ENCODE measurements at regions not wholly inside any gene's neighbourhood (a gene's known extent, or its start where the extent isn't known, plus 50 kb on each side); places are given as distances from the start of the nearest gene placed in this dataset.

DNA sequence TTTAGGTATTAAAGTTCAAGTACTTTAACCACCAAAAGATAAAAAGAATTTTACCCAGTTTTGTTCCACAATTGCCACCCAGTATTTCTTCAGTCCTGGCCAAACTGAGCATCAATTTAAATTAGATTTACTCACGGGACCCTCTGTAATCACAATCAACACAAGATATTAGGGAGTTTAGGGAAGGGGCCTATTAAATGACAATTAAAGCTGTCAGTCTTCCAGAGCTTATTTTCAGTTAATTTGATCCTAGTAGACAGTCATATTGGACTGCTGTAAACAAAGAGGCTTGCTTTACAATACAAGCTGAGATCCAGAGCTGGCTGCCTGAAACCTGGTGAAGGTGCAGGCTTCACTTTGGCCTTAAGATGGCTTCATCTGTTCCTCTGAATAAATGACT is 321.2 kb upstream of the NBEA start:
- DNase-seq (ENCODE audit: low spot score): no peak

DNA sequence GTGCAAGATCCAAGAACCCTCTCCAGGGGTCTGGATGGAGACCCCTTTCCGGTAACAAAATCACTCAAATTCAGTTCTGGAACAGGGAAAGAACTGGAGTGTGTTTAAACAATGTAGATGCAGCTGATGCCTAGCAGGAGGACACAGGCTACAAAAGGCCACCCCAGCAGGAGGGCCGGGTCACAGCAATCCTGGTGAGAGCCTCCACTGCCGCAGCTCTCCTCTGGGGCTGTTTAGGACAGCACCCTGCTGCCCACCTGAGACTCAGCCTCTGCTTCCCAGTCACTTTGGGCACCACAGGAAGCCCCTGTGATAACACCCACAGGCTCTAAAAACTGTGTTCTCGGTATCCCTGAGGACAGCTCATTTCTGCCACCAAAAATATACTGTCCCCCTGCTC is 318.7 kb upstream of the NBEA start:
- DNase-seq (ENCODE audit: low spot score): no peak

DNA sequence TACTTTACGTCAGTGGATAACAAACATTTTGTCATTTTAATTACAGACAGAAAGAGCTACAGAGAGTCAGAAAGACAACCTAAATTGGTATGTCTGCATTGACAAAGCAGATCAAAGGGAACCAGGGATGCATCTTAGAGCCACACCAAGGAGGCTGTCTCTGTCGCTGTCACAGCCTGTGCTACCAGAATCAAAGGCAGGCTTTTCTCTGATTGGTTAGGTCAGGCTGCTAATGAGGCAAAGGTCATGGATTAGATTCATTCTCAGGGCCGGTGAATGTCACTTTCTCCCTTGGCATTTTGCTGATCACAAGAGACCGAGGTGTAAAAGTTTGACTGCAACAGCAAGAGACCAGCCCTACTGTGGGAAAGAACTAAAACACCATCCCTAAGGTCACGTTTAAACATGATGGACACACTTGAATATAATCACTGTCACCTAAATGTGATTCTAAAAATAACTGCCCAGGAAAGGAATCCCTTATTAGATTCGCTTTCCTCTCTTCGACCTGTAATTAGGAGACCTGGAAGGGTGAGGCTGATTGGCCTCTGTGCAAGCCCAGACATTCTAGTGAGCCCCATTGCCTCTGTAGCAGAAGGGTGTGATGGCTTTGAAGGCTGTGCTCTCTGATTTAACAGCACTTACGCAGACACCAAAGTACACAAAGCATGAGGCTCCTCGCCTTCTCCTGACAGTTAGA is 314.4 kb upstream of the NBEA start:
- DNase-seq (ENCODE audit: low spot score): no peak

DNA sequence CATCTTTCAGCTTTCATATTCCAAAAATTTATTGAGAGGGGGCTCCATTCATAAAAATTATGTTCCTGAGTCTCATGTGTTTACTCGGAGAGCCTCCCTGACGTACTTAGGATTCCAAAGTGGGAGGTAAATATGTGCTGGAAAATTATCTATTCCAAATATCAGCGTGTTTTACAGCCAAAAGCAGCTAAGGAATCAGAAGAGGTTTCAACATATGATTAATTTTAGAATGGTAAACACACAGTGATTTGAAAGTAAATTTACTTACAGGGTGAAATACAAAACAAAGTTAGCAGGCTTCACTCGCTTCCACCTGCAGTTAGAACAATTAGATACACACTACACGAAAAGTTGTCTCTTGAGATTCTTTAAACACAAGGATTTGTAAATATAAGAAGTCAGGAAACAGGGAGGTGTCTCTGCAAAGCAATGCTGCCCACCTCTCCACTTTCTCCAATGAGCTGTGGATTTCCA is 313.8 kb upstream of the NBEA start:
- no peak for DNase-seq (ENCODE audit: low spot score)

DNA sequence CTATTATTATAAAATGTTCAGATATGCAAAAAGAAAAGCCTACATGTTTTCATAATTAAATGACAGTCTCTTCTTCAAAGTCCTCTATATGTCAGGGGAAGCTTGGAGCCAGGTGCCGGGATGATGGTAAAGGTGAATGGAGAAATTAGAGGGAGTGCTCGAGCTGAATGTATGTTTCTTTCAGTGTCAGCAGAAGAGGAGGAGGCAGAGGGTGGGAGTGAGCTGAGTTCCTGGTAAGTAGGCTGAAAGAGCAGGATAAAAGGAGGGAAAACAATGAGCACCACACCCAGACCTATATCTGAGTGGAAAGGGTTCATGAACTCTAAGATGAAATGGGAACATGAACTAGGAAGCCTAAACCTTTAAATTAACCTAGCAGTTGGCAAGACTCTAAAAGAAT is 307.6 kb upstream of the NBEA start:
- DNase-seq (ENCODE audit: low spot score): no peak

DNA sequence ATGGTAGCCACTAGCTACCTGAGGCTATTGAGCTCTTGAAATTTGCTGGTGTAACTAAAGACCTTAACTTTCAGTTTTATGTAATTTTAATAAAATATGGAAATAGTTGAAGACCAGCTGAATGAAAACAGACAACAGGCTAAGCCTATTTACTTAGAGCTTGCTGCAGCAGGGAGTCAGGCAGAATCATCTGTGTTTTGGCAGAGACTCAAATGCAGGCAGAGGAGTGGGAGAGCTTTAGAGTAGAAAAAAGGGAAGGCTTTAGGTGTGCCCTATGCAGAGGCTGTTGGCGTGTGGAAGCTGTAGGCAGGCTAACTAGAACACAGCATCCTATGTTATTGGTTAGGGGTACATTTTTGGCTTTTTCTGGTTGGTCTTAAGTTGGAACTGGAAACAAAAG is 304.9 kb upstream of the NBEA start:
- no peak for DNase-seq (ENCODE audit: low spot score)

DNA sequence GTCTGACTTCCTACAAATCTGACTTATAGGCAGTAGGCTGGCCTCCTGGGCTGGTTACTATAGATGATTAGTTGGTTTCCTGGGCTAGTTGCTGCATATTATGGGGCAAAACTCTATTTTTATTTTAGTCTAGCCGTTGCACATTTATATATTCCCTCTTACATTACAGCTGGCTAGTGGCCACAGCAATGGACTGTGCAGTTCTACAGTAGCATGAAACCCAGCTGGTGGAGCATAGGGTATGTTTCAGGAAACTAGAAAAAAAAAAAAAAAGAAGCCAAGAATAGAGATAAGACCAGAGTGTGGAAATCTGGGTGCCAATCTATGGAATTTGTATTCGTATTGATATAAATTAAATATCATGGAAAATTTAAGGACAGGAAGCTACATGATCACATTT is 304.4 kb upstream of the NBEA start:
- no peak for DNase-seq (ENCODE audit: low spot score)

DNA sequence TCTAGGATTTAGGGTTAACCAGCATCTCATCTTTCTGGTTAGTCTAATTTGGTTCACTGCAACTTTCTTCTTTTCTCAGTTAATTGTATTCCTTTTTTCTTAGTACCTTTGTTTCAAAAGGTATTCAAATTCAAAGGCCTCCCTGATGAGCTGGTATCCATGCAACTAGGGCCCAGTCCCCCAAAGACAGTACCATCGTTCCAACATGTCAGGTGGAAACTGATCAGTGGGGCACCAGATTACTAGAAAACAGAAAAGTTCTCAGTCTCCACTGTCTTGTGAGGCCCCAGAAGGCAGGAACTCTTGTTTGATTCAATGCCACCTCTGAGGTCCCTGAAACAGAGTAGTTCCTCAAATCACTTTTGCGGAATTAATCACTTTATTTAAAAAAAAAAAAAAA is 303.2 kb upstream of the NBEA start:
- DNase-seq (ENCODE audit: low spot score): peak; percentile 28

DNA sequence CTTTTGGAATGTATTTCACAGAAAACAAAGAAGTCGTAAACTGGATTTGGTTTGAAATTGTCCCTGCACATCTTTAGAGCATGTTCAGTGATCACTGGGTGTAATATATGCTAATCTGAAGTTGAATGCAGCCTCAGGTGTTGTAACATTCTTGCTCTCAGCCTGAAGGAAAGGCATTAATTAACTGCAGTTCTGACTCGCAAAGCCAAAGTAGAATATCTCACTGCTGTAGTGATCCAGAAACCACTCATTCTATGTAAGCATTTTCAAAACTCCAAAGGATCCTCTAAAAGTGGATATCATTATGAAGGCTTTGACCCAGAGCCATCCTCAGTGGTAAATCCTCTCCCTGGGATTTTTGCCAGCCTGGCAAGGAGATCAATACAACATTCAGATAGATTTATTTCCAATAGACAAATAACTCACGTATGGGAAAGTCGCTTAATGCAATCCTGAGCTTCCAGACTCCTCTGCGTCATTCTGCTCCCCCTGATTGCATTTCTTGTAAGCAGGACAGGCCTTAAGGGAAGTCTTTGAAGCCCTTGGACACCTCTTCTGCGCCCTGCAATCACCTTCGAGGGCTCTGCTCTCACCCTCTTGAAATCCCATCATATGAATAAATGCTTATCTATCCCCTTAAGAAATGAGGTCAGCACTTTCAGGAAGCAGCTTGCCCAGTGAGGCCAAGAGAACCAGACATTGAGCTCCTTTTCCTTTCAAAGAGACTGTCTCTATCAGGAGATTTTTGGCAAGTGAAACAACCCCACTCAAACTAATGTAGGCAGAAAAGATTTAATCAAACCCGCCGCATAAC is 301.7 kb upstream of the NBEA start:
- no peak for DNase-seq (ENCODE audit: low spot score)

DNA sequence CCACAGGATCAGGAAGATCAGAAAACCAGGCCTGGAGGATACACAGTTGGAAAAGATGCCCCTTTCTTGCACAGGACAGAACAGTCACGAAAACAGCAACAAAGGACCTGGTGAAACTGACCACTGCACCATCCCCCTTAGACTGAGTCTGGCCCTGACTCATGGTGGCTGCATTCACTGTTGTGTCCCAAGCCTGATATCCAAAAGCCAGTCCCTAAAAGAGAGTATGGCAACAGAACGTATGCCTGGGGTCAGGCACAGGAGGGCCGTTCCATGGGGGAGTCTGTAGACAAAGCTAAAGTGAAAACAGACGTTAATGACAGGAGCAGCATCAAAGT is 301.1 kb upstream of the NBEA start:
- DNase-seq (ENCODE audit: low spot score): no peak

DNA sequence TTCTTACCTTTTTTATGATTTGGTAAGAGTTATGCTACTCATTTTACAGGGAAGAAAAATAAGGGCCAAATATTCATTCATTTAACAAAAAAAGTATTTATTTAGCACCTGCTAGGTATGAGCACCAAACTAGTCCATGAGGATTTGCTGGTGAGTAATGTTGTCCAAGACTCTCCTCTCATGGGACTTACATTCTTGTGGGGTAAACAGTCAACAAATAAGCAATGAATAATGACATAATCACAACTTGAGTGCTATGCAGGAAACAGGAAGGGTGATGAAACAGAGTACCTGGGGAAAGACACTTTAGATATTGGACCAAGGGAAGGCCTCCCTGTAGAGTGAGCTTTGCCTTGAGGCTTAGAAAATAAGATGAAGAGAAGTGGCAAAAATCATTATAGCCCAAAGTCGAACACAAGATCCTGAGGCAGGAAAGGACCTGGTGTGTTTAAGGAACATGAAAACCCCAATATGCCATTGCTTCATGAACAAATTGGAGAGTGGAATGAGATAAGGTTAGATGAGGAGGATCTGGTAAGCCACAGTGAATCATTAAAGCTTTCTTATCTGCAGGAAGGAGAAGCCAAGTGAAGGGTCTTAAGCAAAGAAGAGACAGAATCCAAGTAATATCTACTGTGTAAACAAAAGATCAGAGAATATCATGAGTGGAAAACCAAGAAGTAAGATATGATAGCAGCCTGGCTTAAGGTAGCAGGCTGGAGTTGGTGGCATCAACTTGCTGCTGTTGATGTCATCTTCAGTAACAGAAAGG is 294.5 kb upstream of the NBEA start:
- DNase-seq (ENCODE audit: low spot score): no peak

DNA sequence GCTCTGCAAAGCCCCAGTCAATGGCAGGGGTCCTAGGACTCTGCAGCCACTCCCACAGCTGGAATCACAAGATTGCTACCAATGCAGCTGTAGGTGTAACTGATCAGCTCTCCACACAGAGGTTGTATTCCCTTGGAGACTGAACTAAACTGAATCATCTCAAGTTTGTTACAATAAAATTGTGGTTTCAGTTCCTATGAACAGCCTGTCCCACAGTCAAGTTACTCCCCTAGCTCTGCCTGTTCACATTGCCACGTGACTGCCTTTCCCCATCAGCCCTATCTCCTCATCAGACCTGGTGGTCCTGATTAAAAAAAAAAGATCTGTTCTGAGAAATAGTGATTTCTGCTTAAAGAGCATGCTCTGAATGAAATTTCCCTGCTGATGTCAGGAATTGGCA is 287.9 kb upstream of the NBEA start:
- DNase-seq (ENCODE audit: low spot score): no peak

DNA sequence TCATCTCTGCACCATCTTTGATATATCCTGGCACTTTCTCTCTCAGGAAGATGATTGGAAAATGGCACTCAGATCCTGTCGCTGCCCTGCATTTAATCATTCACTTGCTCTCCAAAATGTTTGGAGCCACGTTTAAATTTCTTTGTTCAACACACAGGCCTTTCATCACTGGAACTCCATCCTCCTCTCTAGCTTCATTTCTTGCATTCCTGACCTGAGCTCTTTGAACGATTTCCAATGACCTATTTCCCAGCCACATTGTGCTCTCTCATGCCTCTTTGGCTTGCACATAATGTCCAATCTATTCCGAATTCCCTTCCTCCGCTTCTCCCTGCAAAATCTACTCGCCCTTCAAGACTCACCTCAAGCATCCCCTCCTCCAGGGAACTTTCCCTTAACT is 287.4 kb upstream of the NBEA start:
- DNase-seq (ENCODE audit: low spot score): no peak

DNA sequence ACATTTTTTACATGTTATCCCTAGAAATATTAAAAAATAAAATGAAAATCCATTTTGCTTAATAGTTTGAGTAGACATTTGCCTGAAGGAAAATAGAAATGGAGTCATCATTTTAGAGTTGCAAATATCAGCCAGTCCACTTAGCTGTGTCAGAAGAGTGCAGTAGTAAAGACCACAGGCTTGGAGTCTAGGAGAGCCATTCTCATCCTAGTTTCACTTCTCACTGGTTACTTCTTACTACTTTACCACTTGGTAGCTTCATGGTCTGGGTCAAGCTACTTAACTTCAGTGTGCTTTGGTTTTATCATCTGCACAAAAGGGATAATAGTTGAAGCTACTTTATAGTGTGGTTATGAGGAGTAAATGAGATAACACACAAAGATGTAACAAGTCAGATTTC is 286.5 kb upstream of the NBEA start:
- DNase-seq (ENCODE audit: low spot score): no peak

DNA sequence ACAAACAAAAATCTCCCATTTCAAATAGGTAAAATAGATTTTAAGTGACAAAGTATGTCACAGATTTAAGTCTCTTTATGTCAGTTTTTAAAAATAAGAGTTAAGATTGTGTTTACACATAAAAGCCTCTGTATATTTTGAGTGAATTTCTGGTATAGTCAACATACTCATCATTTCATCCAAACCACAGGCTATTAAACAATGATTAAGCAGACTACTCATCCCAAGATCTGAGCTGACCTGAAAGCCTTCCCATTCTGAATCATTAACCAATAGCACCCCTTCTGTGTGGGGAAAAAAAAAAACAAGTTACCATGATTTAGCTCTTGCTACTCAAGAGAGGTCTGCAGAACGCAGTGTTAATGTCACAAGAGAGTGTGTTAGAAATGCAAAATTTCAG is 284.4 kb upstream of the NBEA start:
- DNase-seq (ENCODE audit: low spot score): no peak

DNA sequence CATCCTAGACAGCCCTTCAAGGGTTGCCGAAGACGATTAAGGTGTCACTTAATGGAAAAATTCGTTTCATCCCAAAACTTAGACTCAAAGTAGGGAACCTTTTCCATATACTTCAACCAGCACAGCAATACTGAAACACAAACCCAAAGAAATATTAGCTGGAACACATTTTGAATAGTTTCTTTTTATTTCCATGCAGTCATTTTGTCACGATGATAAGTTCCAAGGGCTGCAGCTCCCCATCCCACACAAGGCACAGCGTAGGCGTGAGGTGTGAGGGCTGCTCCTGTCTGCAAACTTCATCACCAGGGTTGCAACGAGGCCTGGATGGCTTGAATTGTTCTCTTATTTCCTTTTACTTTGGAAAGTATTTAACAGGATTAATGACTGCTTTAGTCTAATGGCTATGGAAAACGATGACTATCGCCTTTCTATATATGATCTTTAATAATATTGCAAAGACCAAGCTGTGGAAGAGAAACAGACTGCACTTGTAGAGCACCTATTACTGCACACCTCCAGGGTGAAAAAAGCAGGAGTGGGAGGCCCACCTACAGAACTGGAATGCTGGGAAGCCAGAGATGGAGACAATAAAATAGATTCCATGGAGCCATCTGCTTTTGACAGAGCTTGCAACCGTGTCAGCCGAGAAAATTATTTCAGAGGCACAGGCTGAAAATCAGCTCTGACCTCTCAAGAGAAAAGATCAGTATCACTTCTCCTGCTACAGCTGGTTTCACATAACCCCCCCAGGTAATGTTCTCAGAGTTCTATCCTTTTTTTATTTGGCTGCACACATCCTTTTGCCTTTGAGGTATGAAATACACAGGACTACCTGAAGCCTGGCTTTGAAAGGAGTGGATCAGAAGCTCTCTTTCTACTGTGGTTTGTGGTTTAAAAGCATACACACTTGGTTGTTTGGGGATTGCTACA is 274.5 kb upstream of the NBEA start:
- no peak for DNase-seq (ENCODE audit: low spot score)

DNA sequence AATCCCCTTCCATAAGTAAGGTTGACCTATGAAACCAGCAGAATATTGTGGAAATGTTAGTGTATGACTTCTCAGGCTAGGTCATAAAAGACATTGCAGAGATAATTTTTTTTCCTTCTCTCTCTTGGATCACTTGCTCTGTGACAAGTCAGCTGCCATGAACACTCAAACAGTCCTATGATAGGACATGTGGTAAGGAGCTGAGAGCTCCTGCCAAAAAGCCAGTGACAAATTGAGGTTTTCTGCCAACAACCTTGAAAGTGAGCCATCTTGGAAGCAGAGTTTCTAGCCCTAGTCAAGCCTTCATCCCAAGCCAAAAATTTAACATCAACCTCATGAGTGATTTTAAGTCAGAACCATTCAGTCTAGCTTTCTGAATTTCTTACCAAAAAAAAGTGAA is 270.9 kb upstream of the NBEA start:
- no peak for DNase-seq (ENCODE audit: low spot score)

DNA sequence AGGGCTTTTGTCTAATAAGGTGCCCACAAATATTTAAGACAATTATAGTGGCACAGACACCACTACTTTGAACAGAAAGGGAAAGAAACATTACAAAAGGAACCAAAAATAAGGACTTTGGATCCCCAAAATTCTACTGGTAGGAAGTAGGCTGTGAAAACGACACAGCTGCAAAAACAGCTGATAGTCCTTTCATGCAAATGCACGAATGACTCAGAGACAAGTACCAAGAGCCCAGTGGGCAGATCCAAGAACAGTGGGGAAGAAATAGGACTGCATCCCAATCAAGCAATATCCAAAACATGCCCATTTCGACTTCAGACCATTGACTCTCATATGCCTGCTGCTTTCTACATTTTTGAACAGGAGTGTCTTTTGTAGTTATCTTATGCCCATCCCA is 269.4 kb upstream of the NBEA start:
- DNase-seq (ENCODE audit: low spot score): no peak

DNA sequence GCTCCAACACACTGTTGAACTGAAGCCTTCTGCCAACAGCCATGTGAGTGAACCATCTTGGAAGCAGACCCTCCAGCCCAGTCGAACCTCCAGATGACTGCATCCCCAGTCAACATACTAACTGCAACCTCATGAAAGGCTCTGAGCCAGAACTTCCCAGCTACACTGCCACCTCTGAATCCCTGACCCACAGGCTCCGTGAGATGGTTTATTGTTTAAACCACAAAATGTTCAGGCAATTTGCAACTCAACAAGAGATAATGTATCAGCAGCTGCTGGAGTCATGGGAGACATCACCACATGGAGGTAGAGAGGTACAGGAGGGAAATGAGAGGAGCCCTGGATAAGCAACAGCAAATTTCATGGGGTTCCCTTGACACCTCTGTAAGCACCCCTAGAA is 266.4 kb upstream of the NBEA start:
- DNase-seq (ENCODE audit: low spot score): no peak

DNA sequence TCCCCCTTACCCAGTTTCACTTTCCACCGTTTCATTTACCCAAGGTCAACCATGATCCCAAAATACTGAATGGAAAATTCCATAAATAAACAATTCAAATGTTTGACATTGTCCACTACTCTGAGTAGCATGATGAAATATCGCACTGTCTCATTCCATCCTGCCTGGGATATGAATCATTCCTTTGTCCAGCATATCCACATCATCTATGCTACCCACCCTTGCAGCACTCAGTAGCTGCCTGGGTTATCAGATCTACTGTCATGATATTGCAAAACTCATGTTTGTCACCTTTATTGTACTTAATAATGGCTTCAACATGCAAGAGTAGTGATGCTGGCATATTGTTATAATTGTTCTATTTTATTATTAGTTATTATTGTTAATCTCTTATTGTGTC is 263.9 kb upstream of the NBEA start:
- DNase-seq (ENCODE audit: low spot score): no peak

DNA sequence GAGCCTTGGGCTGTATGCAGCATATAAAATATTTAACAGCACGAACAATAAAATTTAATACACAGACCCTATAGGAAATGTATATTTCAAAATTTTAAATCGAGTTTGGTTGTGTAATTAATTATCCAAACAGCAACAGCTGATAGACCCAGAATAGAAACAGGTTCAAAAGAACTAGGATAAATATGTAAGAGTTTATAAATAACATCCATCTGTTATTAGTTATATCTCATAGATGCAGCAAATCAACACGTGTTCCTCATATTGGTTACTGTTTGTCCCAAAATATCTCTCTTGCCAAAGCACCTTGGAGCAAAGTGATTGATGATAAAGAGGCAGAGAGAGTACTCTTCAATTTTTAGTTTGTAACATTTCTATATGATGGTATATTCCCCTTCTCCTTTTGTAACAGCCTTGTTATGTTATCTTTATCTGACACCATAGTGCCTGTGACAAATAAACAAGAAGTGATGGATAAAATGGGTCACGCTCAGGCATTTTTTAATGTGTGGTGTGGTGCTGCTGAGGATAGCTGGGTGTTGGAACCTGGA is 260.6 kb upstream of the NBEA start:
- DNase-seq (ENCODE audit: low spot score): no peak

DNA sequence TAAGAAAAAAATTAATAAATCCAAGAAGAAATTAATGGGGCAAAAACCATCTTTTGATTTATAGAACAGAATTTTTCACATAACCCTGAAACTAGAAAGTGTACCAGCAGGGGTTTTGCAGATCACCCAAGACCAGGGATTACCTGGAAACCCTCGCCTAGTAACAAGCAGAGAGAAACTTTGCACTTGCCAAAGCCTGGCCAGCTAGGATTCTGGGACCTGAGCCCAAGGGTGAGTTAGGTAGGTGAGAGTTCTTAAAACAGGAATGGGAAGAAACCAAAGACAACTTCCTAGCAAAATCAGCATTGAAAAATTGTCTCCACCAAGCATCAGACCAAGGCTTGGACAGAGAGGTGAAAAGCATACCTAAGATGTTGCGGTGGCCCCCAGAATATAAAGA is 247.0 kb upstream of the NBEA start:
- no peak for DNase-seq (ENCODE audit: low spot score)

Measured in iPS-NIHi11 (cell line).